ENCODE measurements at regions not wholly inside any gene's neighbourhood (a gene's known extent, or its start where the extent isn't known, plus 50 kb on each side); places are given as distances from the start of the nearest gene placed in this dataset.
A peak's percentile ranks its signal among the peaks of the same experiment; 100 is the strongest.

- H3K4me3 ChIP-seq: no peak overlapping the region
- no peak overlapping the region for H3K9ac ChIP-seq (ENCODE audit: insufficient read depth in 1 of 2, low read length in 2 of 2)
- H3K27ac ChIP-seq (ENCODE audit: low read depth in 1 of 2, low read length in 1 of 2): no peak overlapping the region
- WGBS, 2 donors: 52 to 80% methylated on average over 3 of the region's 3 CpGs
- peaks cover 0 to 5% (median 0%) of the 10 kb centered on the region in 3 donors for H3K27me3 ChIP-seq (ENCODE audit: control insufficient read depth in 3 of 3, insufficient read depth in 3 of 3, low read length in 2 of 3)
- peaks cover 0 to 15% (median 0%) of the 10 kb centered on the region in 5 donors for H3K4me1 ChIP-seq (ENCODE audit: control insufficient read depth in 5 of 5, insufficient read depth in 5 of 5, low read length in 5 of 5)
- TF ChIP-seq CTCF (IDR thresholded peaks at IDR 0.05; ENCODE audit: control extremely low read depth, extremely low read depth): no peak
- ATAC-seq (ENCODE audit: insufficient read depth, low FRiP score) (no peak), DNase-seq (no peak)
- peaks cover 0 to 2% (median 0%) of the 10 kb centered on the region in 4 donors for H3K9me3 ChIP-seq (ENCODE audit: control insufficient read depth in 4 of 4, insufficient read depth in 3 of 4, low read length in 3 of 4)
- no peaks in the 10 kb centered on the region for H3K36me3 ChIP-seq (ENCODE audit: control insufficient read depth in 4 of 4, insufficient read depth in 4 of 4, low read length in 4 of 4)
Observed at GRCh38 chr6:14187406-14187805, 69.8 kb downstream of the CD83 start.

- Histone ChIP-seq H3K27ac (ENCODE audit: low read depth in 1 of 2, low read length in 1 of 2) (no peak overlapping the region), H3K4me3 (no peak overlapping the region), H3K9ac (ENCODE audit: insufficient read depth in 1 of 2, low read length in 2 of 2) (no peak overlapping the region), H3K36me3 (ENCODE audit: control insufficient read depth in 4 of 4, insufficient read depth in 4 of 4, low read length in 4 of 4) (no peaks in the 10 kb centered on the region), H3K4me1 (ENCODE audit: control insufficient read depth in 5 of 5, insufficient read depth in 5 of 5, low read length in 5 of 5) (peaks cover 0 to 15% (median 0%) of the 10 kb centered on the region in 5 donors), H3K9me3 (ENCODE audit: control insufficient read depth in 4 of 4, insufficient read depth in 3 of 4, low read length in 3 of 4) (peaks cover 0 to 2% (median 0%) of the 10 kb centered on the region in 4 donors), H3K27me3 (ENCODE audit: control insufficient read depth in 3 of 3, insufficient read depth in 3 of 3, low read length in 2 of 3) (peaks cover 0 to 5% (median 0%) of the 10 kb centered on the region in 3 donors)
- DNase-seq: no peak
- no peak for ATAC-seq (ENCODE audit: insufficient read depth, low FRiP score)
- 80 to 96% methylated on average over 2 of the region's 2 CpGs for WGBS, 2 donors
- TF ChIP-seq CTCF (IDR thresholded peaks at IDR 0.05; ENCODE audit: control extremely low read depth, extremely low read depth): no peak
Observed at GRCh38 chr6:14189074-14189473, 71.5 kb downstream of the CD83 start.

- WGBS, 2 donors: 85 to 90% methylated on average over 6 of the region's 6 CpGs
- Histone ChIP-seq H3K36me3 (ENCODE audit: control insufficient read depth in 4 of 4, insufficient read depth in 4 of 4, low read length in 4 of 4) (no peaks in the 10 kb centered on the region), H3K27me3 (ENCODE audit: control insufficient read depth in 3 of 3, insufficient read depth in 3 of 3, low read length in 2 of 3) (peaks cover 0 to 2% (median under 1%) of the 10 kb centered on the region in 3 donors), H3K9ac (ENCODE audit: insufficient read depth in 1 of 2, low read length in 2 of 2) (no peak overlapping the region), H3K27ac (ENCODE audit: low read depth in 1 of 2, low read length in 1 of 2) (no peak overlapping the region), H3K4me1 (ENCODE audit: control insufficient read depth in 5 of 5, insufficient read depth in 5 of 5, low read length in 5 of 5) (peaks cover 0 to 15% (median 0%) of the 10 kb centered on the region in 5 donors), H3K4me3 (no peak overlapping the region), H3K9me3 (ENCODE audit: control insufficient read depth in 4 of 4, insufficient read depth in 3 of 4, low read length in 3 of 4) (no peaks in the 10 kb centered on the region)
- no peak for TF ChIP-seq CTCF (IDR thresholded peaks at IDR 0.05; ENCODE audit: control extremely low read depth, extremely low read depth)
- ATAC-seq (ENCODE audit: insufficient read depth, low FRiP score): no peak
- DNase-seq: peak in 1 of 3 donors; percentile 30
Observed at GRCh38 chr6:14190191-14190928, 72.8 kb downstream of the CD83 start.

GRCh38 chr6:14190929-14191224 is 73.3 kb downstream of the CD83 start:
- DNase-seq: no peak
- TF ChIP-seq CTCF (IDR thresholded peaks at IDR 0.05; ENCODE audit: control extremely low read depth, extremely low read depth): no peak
- H3K4me3 ChIP-seq: no peak overlapping the region
- 92 to 96% methylated on average over 6 of the region's 6 CpGs for WGBS, 2 donors
- H3K9me3 ChIP-seq (ENCODE audit: control insufficient read depth in 4 of 4, insufficient read depth in 3 of 4, low read length in 3 of 4): no peaks in the 10 kb centered on the region
- H3K36me3 ChIP-seq (ENCODE audit: control insufficient read depth in 4 of 4, insufficient read depth in 4 of 4, low read length in 4 of 4): no peaks in the 10 kb centered on the region
- peaks cover 0 to 15% (median 0%) of the 10 kb centered on the region in 5 donors for H3K4me1 ChIP-seq (ENCODE audit: control insufficient read depth in 5 of 5, insufficient read depth in 5 of 5, low read length in 5 of 5)
- ATAC-seq (ENCODE audit: insufficient read depth, low FRiP score): no peak
- H3K27ac ChIP-seq (ENCODE audit: low read depth in 1 of 2, low read length in 1 of 2): no peak overlapping the region
- peaks cover 0 to 2% (median 0%) of the 10 kb centered on the region in 3 donors for H3K27me3 ChIP-seq (ENCODE audit: control insufficient read depth in 3 of 3, insufficient read depth in 3 of 3, low read length in 2 of 3)
- H3K9ac ChIP-seq (ENCODE audit: insufficient read depth in 1 of 2, low read length in 2 of 2): no peak overlapping the region
